Left renal pelvis (tissue), 4 donors: ENCODE measurements at regions not wholly inside any gene's neighbourhood (a gene's known extent, or its start where the extent isn't known, plus 50 kb on each side); places are given as distances from the start of the nearest gene placed in this dataset.
"Not testable (repeated sequence)": the region's sequence is repeated elsewhere in the genome, so short reads cannot be mapped to it uniquely, and the experiment has no call there.

Experiments used
- DNase-seq, 4 donors: peaks; one replicate each; pipeline ENCODE4 v3.0.0-alpha.2; 2013; ENCODE audit warnings: low read depth in 4 of 4, low spot score in 3 of 4

- DNase-seq, result no peak
Observed at GRCh38 chr13:83498481-83499190, 383.6 kb downstream of the SLITRK1 start.

DNA sequence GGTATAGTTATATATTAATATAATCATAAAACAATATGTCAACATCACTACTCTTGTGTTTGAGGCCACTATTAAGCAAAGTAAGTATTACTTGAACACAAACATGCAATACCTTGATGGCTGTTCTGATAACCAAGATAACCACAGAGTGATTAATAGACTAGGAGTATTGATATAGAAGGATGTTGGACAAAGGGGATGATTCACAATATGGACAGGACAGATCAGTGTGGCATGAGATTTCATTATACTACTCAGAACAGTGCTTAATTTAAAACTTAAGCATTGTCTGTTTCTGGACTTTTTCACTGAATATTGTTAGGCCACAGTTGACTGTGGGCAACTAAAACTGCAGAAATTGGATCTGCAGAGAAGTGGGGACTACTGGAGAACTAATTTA is 384.2 kb downstream of the SLITRK1 start:
- DNase-seq, result no peak

DNA sequence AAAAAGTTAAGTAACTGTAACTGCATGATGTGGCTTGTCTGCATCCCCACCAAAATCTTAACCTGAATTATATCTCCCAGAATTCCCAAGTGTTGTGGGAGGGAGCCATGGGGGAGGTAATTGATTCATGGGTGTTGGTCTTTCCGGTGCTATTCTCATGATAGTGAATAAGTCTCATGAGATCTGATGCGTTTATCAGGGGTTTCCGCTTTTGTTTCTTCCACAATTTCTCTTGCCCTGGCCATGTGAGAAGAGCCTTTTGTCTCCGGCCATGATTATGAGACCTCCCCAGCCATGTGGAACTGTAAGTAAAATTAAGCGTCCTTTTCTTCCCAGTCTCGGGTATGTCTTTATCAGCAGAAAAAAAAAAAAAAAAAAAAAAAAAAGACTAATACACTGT is 385.8 kb downstream of the SLITRK1 start:
- DNase-seq, result no peak

- no peak for DNase-seq
Observed at GRCh38 chr13:83485101-83485500, 397.2 kb downstream of the SLITRK1 start.

DNA sequence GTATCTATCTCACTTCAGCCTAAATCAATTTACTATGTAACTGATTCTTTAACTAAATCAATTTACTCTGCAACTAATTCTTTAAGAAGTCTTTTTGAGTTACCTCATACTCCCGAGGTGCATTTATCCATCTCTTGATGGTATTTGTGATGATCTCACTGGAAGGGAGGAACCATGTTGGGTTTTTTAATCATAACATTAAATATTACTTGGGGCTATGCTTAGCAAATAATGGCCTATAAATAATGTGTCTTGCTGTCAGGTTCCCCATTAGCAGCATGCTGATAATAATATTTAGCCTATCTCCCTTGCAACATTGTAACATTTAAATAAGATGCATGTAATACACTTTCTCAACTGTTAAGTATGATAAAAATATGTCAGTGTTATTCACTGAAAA is 411.3 kb downstream of the SLITRK1 start:
- no peak for DNase-seq

DNA sequence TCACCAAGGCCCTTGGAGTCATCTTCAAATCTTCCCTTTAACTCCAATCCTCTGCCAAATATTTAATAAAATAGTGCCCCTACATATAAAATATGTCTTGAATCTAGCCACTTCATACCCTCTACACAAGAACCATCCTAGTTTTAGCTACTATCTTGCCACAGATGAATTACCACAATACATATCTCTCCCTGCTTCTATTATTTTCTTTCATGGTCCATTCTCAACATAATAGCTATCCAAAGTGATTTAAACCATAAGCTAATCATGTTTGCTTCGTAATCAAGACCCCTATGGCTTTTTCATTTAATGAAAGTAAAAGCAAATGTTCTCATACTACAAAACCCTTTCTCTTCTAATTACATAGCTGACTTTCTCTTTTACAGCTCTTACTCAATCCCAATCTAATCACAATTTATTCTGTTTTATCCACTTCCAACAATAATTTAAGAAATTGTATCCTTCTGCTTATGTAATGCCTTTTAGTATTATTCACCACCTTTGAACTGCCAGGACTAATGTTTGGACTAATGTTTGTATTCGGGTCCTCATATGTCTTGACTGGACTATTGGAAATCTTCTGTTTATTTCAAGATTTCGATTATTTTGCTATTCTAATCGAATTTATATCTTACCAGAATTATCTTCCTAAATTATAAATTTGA is 412.0 kb downstream of the SLITRK1 start:
- DNase-seq, result no peak

DNA sequence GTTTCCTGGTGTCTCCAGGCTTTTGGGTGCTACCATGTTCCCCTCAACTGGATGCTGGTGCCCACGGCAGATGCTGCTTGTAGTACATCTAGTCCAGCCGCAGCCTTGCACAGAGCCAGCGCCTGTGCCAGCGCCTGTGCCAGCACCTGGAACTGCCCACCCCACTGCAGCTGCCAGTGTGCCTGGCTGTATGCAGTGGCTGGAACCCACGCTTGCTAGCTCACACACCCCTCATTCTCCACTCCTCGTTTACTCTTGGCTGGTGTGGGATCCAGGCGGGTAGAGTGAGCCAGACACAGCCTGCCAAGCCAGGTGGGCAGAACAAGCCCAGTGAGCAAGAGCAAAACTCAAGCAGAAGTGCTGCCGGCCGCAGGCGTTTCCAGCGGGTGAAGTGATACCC is 428.6 kb downstream of the SLITRK1 start:
- DNase-seq, result no peak

DNA sequence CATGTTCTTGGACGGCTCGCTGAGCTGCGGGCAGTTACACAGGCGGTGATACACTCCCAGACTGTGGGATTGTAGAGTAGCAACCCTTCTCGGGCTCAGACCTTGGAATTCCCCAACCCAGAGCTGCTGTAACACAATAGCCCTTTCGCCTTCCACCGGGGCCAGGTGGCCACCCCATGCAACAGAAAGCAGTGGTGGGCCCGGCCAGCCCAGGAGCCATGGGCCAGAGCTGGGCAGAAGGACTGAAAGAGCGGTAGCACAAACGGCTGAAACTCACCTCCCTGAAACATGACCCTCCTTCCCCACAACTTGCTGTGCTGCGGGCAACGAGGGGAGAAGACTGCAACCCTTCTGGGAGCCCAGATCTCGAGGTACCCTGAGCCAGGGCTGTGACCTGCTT is 429.0 kb downstream of the SLITRK1 start:
- DNase-seq, result no peak

- no peak for DNase-seq
Observed at GRCh38 chr13:83452292-83452950, 429.9 kb downstream of the SLITRK1 start.

DNA sequence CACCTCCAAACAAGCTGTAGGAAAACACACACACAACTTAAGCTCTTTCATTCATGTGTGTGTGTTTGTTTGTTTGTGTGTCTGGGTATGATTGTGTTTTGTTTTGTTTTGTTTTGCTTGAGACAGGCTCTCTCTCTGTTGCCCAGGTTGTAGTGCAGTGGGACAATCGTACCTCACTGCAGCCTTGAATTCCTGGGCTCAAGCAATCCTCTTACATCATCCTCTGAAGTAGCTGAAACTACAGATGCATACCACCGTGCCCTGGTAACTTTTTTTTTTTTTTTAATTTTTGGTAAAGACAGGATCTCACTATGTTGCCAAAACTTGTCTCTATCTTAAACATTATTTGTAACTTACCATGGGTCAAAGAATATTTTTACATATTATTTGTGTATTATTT is 431.7 kb downstream of the SLITRK1 start:
- DNase-seq, result no peak

- DNase-seq, result no peak
Observed at GRCh38 chr13:83449668-83450395, 432.4 kb downstream of the SLITRK1 start.

- DNase-seq, result no peak
Observed at GRCh38 chr13:83440465-83440864, 441.8 kb downstream of the SLITRK1 start.

- not testable (repeated sequence) for DNase-seq
Observed at GRCh38 chr13:83439464-83439863, 442.8 kb downstream of the SLITRK1 start.

DNA sequence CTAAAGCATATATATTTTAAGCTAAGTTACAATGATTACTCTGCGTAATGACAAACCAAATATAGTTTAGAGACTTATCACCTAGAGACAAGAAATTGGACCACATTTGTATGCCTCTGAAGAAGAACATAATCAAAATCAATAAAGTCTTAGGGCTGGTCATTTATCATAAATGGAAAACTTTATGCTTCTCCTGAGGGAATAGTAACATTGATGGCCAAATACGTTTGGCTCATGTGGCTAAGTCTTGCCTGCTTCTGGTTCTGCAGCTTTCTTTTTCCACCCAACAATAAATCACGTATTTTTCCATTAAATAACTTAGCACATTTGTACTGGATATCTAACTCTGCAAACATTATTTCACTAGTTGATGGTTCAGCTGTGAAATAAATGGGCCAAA is 458.4 kb downstream of the SLITRK1 start:
- DNase-seq, result no peak

DNA sequence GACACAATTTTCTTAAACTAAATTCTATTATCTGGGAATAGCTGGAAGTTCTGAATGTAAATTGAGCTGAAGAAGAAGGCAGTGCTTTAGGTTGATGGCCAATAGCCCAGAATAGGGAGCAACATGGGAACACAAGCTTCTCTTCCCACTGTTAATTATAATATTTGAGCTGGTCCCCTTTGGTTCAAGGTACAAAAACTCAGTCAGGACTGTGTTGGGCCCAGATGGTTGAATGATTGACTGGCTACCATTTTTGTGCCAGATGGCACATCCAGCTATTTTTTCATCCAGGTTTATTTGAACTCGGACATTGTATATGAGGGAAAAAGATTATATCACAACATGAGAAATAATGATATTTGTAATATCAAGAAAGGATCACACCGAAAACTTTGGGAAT is 458.9 kb downstream of the SLITRK1 start:
- no peak for DNase-seq

DNA sequence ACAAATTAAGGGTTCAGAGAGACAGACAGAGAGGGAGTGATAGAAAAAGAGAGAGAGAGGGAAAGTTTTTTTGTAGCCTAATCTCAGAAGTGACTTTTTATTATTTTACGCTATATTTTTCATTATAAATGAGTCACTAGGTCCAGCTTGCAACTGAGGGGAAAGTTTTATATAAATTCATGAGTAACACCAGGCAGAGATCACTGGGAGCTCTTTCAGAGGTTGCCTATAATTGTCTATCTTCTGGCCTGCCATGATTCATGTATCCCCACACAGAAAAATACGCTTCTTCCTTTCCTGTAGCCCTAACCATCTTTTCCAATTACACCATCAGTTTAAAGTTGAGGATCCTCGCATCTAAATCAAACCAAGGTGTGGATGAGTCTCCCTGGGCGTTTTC is 467.9 kb downstream of the SLITRK1 start:
- DNase-seq, result no peak

DNA sequence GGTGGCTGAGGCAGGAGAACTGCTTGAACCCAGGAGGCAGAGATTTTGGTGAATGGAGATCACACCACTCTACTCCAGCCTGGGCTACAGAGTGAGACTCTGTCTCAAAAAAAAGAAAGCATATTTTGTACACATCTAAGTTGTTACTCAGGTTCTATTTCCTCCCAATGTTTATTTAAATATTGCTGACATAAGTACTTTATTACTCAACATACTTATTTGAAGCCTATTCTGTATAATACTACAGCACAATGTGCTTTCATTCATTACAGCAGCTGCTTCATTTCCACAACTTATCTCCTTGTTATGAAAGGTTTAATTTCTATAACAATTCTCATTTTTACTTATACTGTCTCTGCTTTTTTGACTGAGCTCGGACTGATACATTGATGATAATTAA is 495.7 kb downstream of the SLITRK1 start:
- DNase-seq, result no peak

GRCh38 chr13:83378908-83379307 is 503.4 kb downstream of the SLITRK1 start:
- DNase-seq, result no peak

DNA sequence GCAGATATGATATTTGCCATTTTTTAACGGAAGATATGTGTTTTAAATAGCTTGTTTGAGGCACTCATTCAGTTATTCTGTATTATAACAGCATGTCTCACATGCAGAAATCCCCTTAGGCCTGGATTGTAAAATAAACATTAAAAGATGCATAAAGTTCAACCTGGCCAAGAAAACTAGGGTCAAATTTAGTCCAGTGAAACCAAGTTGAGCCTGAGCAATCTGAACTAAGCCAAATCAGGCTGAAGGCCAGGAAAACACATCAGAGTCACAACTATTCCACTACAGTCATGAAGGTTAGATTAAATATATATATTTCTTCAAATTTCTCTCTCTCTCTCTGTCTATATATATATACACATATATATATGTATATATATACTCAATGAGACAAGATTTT is 504.8 kb downstream of the SLITRK1 start:
- DNase-seq, result no peak

DNA sequence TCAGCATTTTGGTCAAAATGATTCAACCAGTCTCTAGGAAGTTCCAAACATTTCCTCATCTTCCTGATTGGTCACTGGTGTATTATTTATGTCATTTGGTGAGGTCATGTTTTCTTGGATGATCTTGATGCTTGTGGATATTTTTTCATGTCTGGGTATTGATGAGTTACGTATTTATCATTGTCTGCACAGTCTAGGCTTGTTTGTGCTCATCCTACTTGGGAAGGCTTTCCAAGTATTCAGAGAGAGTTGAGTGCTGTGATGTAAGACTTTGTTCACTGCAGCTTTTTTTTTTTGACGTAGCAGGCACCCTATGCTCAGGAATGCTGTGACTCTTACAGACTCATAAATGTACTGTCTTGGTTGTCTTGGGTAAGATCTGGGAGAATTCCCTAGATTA is 509.5 kb downstream of the SLITRK1 start:
- DNase-seq, result no peak

GRCh38 chr13:83365723-83366122 is 516.6 kb downstream of the SLITRK1 start:
- no peak for DNase-seq
